ENCODE measurements at regions not wholly inside any gene's neighbourhood (a gene's known extent, or its start where the extent isn't known, plus 50 kb on each side); places are given as distances from the start of the nearest gene placed in this dataset.

DNA sequence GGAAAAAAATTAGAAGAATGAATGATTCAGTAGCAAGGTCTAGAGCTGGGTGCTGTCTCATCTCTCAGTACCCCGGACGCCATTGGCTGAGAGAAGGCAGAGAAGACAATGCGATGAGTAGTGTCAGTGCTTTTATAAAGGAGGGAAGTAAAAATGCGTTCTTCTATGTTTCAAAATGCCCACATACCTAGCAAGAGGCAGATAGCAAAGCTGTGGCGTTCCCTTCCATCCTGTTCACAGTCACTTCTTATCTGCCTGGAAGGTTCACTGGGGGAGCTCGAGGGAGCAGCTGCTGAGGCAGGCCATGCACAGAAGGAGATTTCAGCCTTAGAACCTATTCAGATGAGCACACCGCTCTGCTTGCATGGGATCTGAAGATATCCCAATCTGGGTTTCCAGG is 234.0 kb downstream of the RPLP1 start:
- TF ChIP-seq GATA2 (IDR thresholded peaks at IDR 0.05; ENCODE audit: low read depth, low read length) (no peak), GATA3 (IDR thresholded peaks at IDR 0.05; ENCODE audit: low read depth, low read length) (no peak)
